ENCODE measurements at regions not wholly inside any gene's neighbourhood (a gene's known extent, or its start where the extent isn't known, plus 50 kb on each side); places are given as distances from the start of the nearest gene placed in this dataset.

GRCh38 chr13:85223883-85224656, 575.1 kb downstream of the SLITRK6 start:
- Histone ChIP-seq H3K4me1 (ENCODE audit: low read length) (peaks cover 11% of the 10 kb centered on the region), H3K4me2 (ENCODE audit: low read depth, low read length, poor library complexity, severe bottlenecking) (peak overlapping the region; percentile 56), H4K20me1 (ENCODE audit: insufficient read depth, low read depth, low read length) (no peaks in the 10 kb centered on the region), H2AFZ (ENCODE audit: low read length) (peak overlapping the region; percentile 95), H3K4me3 (ENCODE audit: low read length) (no peak overlapping the region), H3K9me3 (ENCODE audit: low read length) (no peaks in the 10 kb centered on the region), H3K27ac (ENCODE audit: low read length) (no peak overlapping the region), H3K27me3 (ENCODE audit: low read length) (no peaks in the 10 kb centered on the region), H3K36me3 (ENCODE audit: insufficient read depth, low read length) (no peaks in the 10 kb centered on the region), H3K9me2 (replicated peaks; ENCODE audit: insufficient read depth, low read length) (no peaks in the 10 kb centered on the region), H3K9ac (ENCODE audit: low read length) (no peak overlapping the region), H3K79me2 (ENCODE audit: low read length) (no peaks in the 10 kb centered on the region)
- no peak for DNase-seq

DNA sequence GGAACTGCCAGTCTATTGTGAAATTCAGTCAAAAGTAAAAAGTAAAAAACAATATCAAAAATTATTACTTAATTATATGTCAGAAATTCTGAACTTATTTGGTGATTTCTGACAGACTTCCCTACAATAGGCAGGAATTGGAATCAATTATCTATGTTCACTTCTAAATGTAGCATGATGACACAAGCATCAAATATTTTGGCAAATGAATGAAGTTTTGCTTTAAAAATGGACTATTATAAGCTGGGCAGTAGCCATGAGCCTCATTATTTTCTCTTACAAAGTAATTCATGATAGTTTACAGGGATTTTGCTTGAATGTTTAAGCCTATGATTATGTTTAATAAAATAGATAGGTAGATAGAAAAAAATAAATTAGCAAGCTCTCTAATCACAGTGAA, 582.6 kb downstream of the SLITRK6 start:
- DNase-seq = no peak
- Histone ChIP-seq H3K9me3 (ENCODE audit: low read length) (0 out of 2 replicates have a peak, but pooled peaks cover 3% of the 10 kb centered on the region), H3K4me3 (ENCODE audit: low read length) (no peak overlapping the region), H4K20me1 (ENCODE audit: insufficient read depth, low read depth, low read length) (no peaks in the 10 kb centered on the region), H3K27ac (ENCODE audit: low read length) (no peak overlapping the region), H2AFZ (ENCODE audit: low read length) (peak overlapping the region; percentile 54; the same call in 1 of the 2 replicates), H3K9me2 (replicated peaks; ENCODE audit: insufficient read depth, low read length) (no peaks in the 10 kb centered on the region), H3K27me3 (ENCODE audit: low read length) (no peaks in the 10 kb centered on the region), H3K36me3 (ENCODE audit: insufficient read depth, low read length) (no peaks in the 10 kb centered on the region), H3K79me2 (ENCODE audit: low read length) (no peaks in the 10 kb centered on the region), H3K9ac (ENCODE audit: low read length) (no peak overlapping the region), H3K4me2 (ENCODE audit: low read depth, low read length, poor library complexity, severe bottlenecking) (no peak overlapping the region), H3K4me1 (ENCODE audit: low read length) (no peaks in the 10 kb centered on the region)

- no peak for DNase-seq
- H3K27me3 ChIP-seq (ENCODE audit: low read length) = no peaks in the 10 kb centered on the region
- no peaks in the 10 kb centered on the region for H3K79me2 ChIP-seq (ENCODE audit: low read length)
- no peaks in the 10 kb centered on the region for H3K4me1 ChIP-seq (ENCODE audit: low read length)
- no peak overlapping the region for H3K27ac ChIP-seq (ENCODE audit: low read length)
- peaks cover 12% of the 10 kb centered on the region for H3K9me3 ChIP-seq (ENCODE audit: low read length)
- no peaks in the 10 kb centered on the region for H4K20me1 ChIP-seq (ENCODE audit: insufficient read depth, low read depth, low read length)
- H3K36me3 ChIP-seq (ENCODE audit: insufficient read depth, low read length) = no peaks in the 10 kb centered on the region
- H3K9ac ChIP-seq (ENCODE audit: low read length) = no peak overlapping the region
- no peak overlapping the region for H3K4me2 ChIP-seq (ENCODE audit: low read depth, low read length, poor library complexity, severe bottlenecking)
- no peak overlapping the region for H2AFZ ChIP-seq (ENCODE audit: low read length)
- no peaks in the 10 kb centered on the region for H3K9me2 ChIP-seq (replicated peaks; ENCODE audit: insufficient read depth, low read length)
- H3K4me3 ChIP-seq (ENCODE audit: low read length) = no peak overlapping the region
Measured at GRCh38 chr13:85212692-85213091, 586.5 kb downstream of the SLITRK6 start.

DNA sequence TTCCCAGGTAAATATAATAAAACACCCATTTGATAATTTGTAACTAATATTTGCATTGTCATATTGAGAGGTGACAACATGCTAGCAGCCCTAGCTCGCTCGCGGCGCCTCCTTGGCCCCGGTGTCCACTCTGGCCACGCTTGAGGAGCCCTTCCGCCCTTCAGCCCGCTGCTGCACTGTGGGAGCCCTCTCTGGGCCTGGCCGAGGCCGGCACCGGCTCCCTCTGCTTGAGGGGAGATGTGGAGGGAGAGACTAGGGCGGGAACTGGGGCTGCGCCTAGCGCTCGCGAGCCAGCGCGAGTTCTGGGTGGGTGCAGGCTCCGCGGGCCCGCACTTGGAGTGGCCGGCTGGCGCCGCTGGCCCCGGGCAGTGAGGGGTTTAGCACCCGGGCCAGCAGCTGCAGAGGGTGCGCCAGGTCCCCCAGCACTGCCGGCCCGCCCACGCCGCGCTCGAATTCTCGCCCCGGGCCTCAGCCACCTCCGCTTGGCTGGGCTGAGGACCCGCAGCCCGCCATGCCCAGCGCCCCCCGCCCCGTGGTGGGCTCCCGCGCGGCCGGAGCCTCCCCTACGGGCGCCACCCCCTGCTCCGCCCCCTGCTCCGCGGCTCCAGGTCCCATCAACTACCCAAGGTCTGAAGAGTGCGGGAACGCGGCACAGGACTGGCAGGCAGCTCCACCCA, 594.4 kb downstream of the SLITRK6 start:
- no peak overlapping the region for H2AFZ ChIP-seq (ENCODE audit: low read length)
- no peaks in the 10 kb centered on the region for H3K36me3 ChIP-seq (ENCODE audit: insufficient read depth, low read length)
- peaks cover 15% of the 10 kb centered on the region for H3K9me3 ChIP-seq (ENCODE audit: low read length)
- H3K79me2 ChIP-seq (ENCODE audit: low read length) = no peaks in the 10 kb centered on the region
- no peaks in the 10 kb centered on the region for H4K20me1 ChIP-seq (ENCODE audit: insufficient read depth, low read depth, low read length)
- H3K27ac ChIP-seq (ENCODE audit: low read length) = no peak overlapping the region
- H3K4me2 ChIP-seq (ENCODE audit: low read depth, low read length, poor library complexity, severe bottlenecking) = no peak overlapping the region
- H3K9me2 ChIP-seq (replicated peaks; ENCODE audit: insufficient read depth, low read length) = no peaks in the 10 kb centered on the region
- DNase-seq = no peak
- H3K4me3 ChIP-seq (ENCODE audit: low read length) = no peak overlapping the region
- no peaks in the 10 kb centered on the region for H3K27me3 ChIP-seq (ENCODE audit: low read length)
- no peaks in the 10 kb centered on the region for H3K4me1 ChIP-seq (ENCODE audit: low read length)
- H3K9ac ChIP-seq (ENCODE audit: low read length) = no peak overlapping the region

DNA sequence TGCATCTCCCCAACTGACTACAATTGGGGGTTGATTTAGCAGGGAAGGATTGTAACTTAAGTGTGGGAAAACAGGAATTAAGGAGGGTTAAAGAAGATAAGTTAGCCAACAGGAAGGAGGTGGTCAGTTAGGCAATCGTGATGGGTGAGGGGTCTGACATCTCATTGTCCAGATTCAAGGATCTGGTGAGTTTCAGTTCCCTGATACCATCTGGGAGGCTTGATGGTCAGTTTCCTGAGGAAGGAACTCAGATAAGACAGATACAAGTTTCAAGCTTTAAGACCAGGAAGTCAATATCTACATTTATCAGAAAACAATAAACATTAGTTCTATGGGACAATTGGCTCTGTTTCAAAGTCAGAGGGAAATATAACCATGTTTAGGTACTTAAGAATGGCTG, 601.8 kb downstream of the SLITRK6 start:
- peaks cover 8% of the 10 kb centered on the region; the same call in 1 of the 2 replicates for H3K4me1 ChIP-seq (ENCODE audit: low read length)
- no peaks in the 10 kb centered on the region; the same call in 1 of the 2 replicates for H3K36me3 ChIP-seq (ENCODE audit: insufficient read depth, low read length)
- H3K9me2 ChIP-seq (replicated peaks; ENCODE audit: insufficient read depth, low read length) = no peaks in the 10 kb centered on the region
- no peak overlapping the region for H3K4me3 ChIP-seq (ENCODE audit: low read length)
- no peak overlapping the region for H3K27ac ChIP-seq (ENCODE audit: low read length)
- no peaks in the 10 kb centered on the region for H3K27me3 ChIP-seq (ENCODE audit: low read length)
- H3K9me3 ChIP-seq (ENCODE audit: low read length) = peaks cover 9% of the 10 kb centered on the region
- H3K9ac ChIP-seq (ENCODE audit: low read length) = no peak overlapping the region
- no peak for DNase-seq
- no peaks in the 10 kb centered on the region for H3K79me2 ChIP-seq (ENCODE audit: low read length)
- no peaks in the 10 kb centered on the region for H4K20me1 ChIP-seq (ENCODE audit: insufficient read depth, low read depth, low read length)
- H2AFZ ChIP-seq (ENCODE audit: low read length) = peak overlapping the region; percentile 41; the same call in 1 of the 2 replicates
- H3K4me2 ChIP-seq (ENCODE audit: low read depth, low read length, poor library complexity, severe bottlenecking) = no peak overlapping the region

GRCh38 chr13:85194482-85194881, 604.7 kb downstream of the SLITRK6 start:
- peaks cover 8% of the 10 kb centered on the region; the same call in 1 of the 2 replicates for H3K4me1 ChIP-seq (ENCODE audit: low read length)
- H3K4me3 ChIP-seq (ENCODE audit: low read length) = no peak overlapping the region
- DNase-seq = no peak
- H3K36me3 ChIP-seq (ENCODE audit: insufficient read depth, low read length) = no peaks in the 10 kb centered on the region; the same call in 1 of the 2 replicates
- no peak overlapping the region; the same call in 1 of the 2 replicates for H3K27ac ChIP-seq (ENCODE audit: low read length)
- H3K79me2 ChIP-seq (ENCODE audit: low read length) = no peaks in the 10 kb centered on the region
- H3K9me3 ChIP-seq (ENCODE audit: low read length) = peaks cover 11% of the 10 kb centered on the region
- H3K27me3 ChIP-seq (ENCODE audit: low read length) = no peaks in the 10 kb centered on the region
- no peak overlapping the region for H3K4me2 ChIP-seq (ENCODE audit: low read depth, low read length, poor library complexity, severe bottlenecking)
- H4K20me1 ChIP-seq (ENCODE audit: insufficient read depth, low read depth, low read length) = no peaks in the 10 kb centered on the region
- H3K9me2 ChIP-seq (replicated peaks; ENCODE audit: insufficient read depth, low read length) = no peaks in the 10 kb centered on the region
- 0 out of 2 replicates have a peak overlapping the region, but pooled peaks have one; percentile 46 for H2AFZ ChIP-seq (ENCODE audit: low read length)
- no peak overlapping the region for H3K9ac ChIP-seq (ENCODE audit: low read length)

DNA sequence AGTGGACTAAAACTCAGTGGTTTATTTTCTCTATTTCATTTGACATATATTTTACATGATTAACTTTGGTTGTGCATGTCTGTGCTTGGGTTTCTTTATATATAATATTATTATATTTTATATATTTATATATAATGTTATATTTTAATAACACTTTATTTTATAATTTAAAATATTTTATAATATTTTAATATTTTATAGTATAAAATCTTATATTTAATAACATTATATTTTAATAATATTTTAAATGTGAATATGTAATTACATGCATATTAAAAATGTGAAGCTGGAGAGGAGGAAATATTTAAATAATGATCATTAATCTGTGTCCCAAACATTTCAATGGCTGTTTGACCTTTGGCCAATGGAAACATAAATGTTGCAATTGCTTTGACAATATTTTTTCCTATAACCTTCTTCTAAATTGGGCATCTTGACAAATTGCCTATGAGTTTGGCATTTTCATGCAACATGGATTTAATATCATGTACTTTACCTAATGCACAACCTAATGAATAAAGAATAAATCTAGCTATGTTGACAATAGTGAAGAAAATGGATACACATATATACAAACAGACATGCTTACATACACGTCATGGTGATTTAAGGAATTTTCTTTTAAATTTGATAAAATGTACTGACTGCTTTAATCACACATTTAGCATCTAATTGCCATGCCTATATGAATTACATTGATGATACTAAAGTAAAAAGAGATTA, 607.1 kb downstream of the SLITRK6 start:
- H3K27ac ChIP-seq (ENCODE audit: low read length) = no peak overlapping the region
- no peaks in the 10 kb centered on the region for H3K79me2 ChIP-seq (ENCODE audit: low read length)
- no peak overlapping the region for H3K4me3 ChIP-seq (ENCODE audit: low read length)
- no peak overlapping the region for H3K9ac ChIP-seq (ENCODE audit: low read length)
- no peak for DNase-seq
- H3K27me3 ChIP-seq (ENCODE audit: low read length) = no peaks in the 10 kb centered on the region
- 0 out of 2 replicates have a peak overlapping the region, but pooled peaks have one; percentile 60 for H2AFZ ChIP-seq (ENCODE audit: low read length)
- no peaks in the 10 kb centered on the region; the same call in 1 of the 2 replicates for H3K36me3 ChIP-seq (ENCODE audit: insufficient read depth, low read length)
- H4K20me1 ChIP-seq (ENCODE audit: insufficient read depth, low read depth, low read length) = no peaks in the 10 kb centered on the region
- H3K9me2 ChIP-seq (replicated peaks; ENCODE audit: insufficient read depth, low read length) = no peaks in the 10 kb centered on the region
- peaks cover 12% of the 10 kb centered on the region for H3K9me3 ChIP-seq (ENCODE audit: low read length)
- H3K4me2 ChIP-seq (ENCODE audit: low read depth, low read length, poor library complexity, severe bottlenecking) = no peak overlapping the region
- peaks cover 8% of the 10 kb centered on the region; the same call in 1 of the 2 replicates for H3K4me1 ChIP-seq (ENCODE audit: low read length)
